ENCODE measurements at regions not wholly inside any gene's neighbourhood (a gene's known extent, or its start where the extent isn't known, plus 50 kb on each side); places are given as distances from the start of the nearest gene placed in this dataset.

DNA sequence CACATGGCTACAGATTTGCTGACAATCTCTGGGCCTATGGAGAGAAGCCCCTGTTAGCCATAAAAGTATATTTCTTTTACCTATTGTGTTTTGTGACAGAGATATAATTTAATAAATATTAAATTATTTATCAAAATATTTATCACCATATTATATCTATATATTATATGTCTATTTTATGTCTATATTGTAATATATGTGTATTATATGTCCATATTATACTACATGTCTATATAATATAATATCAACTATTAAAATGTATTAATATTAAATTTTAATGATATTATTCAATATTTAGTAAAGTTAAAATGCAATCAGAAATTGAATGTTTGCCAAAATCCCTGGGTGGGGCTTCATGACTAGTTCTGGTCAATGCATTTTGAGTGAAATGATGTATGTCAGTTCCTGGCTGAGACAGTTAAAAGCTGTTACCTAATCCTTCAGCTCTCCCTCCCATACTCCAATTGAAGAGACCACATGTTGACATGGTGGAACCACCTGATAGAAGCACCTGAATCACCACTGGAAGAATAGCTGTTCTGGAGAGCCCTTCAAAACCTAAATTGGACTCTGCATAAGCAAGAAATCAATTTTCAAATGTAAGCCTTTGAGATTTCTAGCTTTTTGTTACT, 357.3 kb upstream of the DDHD1 start:
- no peak for DNase-seq
- no peak for ATAC-seq (replicated peaks)
- no peaks in the 10 kb centered on the region for H3K4me1 Mint-ChIP-seq
- H3K27ac Mint-ChIP-seq = no peak overlapping the region
- H3K36me3 Mint-ChIP-seq = no peaks in the 10 kb centered on the region
- H3K4me3 Mint-ChIP-seq = no peak overlapping the region
- H3K27me3 Mint-ChIP-seq = no peaks in the 10 kb centered on the region
- H3K9me3 Mint-ChIP-seq = peaks cover 5% of the 10 kb centered on the region in 2 donors

DNA sequence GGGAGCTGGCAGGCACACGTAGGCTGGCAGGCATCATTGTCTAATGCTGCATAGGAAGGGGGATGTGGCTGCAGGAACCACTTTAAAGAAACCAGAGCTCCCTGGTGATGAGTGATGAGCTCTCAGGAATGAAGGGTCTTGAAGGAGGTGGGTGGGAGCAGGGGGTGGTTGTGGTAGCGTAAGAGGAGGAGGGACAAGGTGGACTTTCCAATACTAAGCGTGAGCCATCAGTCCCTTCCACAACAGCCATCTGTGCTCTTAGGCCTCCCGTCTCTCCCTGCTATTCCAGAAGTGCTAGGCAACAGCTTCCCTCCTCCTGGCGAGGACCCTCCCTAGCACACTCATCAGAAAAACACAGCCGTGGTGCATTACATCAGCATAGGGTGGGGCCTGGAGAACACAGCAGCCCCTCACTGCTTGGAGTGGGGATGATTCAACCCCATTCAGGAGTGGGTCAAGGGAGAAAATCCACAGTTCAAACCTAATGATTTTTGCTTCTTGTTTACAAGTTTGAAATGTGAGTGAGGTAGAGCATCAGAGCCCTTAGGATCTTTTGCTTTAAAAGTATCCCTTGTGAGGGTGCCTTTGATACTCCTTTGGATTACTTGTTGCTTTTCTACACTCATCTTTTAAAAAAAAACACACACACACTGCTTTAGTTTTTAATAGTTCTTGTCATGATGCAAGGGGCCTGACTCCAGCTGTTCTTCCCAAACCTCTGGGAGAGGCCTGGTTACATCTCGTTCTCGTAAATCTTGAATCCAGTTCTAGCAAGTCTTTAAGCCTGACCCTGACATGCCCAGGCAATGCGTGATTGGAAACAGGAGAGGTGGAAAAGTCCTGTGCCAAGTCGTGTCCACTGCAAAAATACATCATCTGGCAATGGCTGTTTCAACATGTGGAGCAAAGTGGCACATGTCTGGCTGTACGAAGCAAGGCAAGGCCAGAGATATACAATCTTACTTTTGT, 356.4 kb upstream of the DDHD1 start:
- Mint-ChIP-seq H3K27me3 (no peaks in the 10 kb centered on the region), H3K4me3 (no peak overlapping the region), H3K4me1 (no peaks in the 10 kb centered on the region), H3K27ac (no peak overlapping the region), H3K36me3 (no peaks in the 10 kb centered on the region), H3K9me3 (peaks cover 8 to 11% of the 10 kb centered on the region in 2 donors)
- ATAC-seq (replicated peaks) (no peak), DNase-seq (no peak)

- no peak overlapping the region for H3K27ac Mint-ChIP-seq
- peaks cover 0 to 4% of the 10 kb centered on the region in 2 donors for H3K36me3 Mint-ChIP-seq
- H3K4me1 Mint-ChIP-seq = no peaks in the 10 kb centered on the region
- peaks cover 9 to 11% of the 10 kb centered on the region in 2 donors for H3K27me3 Mint-ChIP-seq
- DNase-seq (no peak), ATAC-seq (replicated peaks) (no peak)
- H3K4me3 Mint-ChIP-seq = no peak overlapping the region
- peaks cover 25% of the 10 kb centered on the region in 2 donors for H3K9me3 Mint-ChIP-seq
These were observed 348.5 kb upstream of the DDHD1 start for GRCh38 chr14:53501361-53502211.

- DNase-seq (no peak), ATAC-seq (replicated peaks) (no peak)
- no peaks in the 10 kb centered on the region for H3K4me1 Mint-ChIP-seq
- H3K27me3 Mint-ChIP-seq = peaks cover 11 to 12% of the 10 kb centered on the region in 2 donors
- H3K4me3 Mint-ChIP-seq = no peak overlapping the region
- H3K27ac Mint-ChIP-seq = no peak overlapping the region
- peaks cover 22% of the 10 kb centered on the region in 2 donors for H3K9me3 Mint-ChIP-seq
- H3K36me3 Mint-ChIP-seq = peaks cover 0 to 4% of the 10 kb centered on the region in 2 donors
These were observed 347.1 kb upstream of the DDHD1 start for GRCh38 chr14:53500191-53500590.

DNA sequence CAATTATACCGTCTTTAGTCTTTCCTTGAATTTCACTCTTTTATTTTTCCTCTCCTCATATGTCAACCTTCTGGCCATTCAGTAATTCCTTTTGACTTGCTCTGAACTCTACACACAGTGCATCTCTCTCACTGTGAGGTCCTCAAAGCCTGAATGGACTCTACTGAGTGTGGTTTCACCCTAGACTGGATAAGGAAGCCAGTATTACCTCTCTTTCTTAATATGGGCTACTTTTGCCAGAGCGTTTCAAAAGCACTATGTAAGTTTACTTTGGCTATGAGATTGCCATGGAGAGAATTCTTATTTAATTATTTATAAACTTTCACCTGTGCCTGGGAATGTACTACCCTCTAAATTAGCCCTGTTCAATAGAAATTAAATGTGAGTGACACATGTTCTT, 343.5 kb upstream of the DDHD1 start:
- peaks cover 11 to 12% of the 10 kb centered on the region in 2 donors for H3K27me3 Mint-ChIP-seq
- ATAC-seq (replicated peaks) = no peak
- no peak overlapping the region for H3K4me3 Mint-ChIP-seq
- H3K27ac Mint-ChIP-seq = no peak overlapping the region
- DNase-seq = no peak
- peaks cover 8% of the 10 kb centered on the region in 2 donors for H3K9me3 Mint-ChIP-seq
- H3K36me3 Mint-ChIP-seq = no peaks in the 10 kb centered on the region
- H3K4me1 Mint-ChIP-seq = no peaks in the 10 kb centered on the region

GRCh38 chr14:53495846-53496343, 342.8 kb upstream of the DDHD1 start:
- Mint-ChIP-seq H3K27me3 (peaks cover 11 to 12% of the 10 kb centered on the region in 2 donors), H3K4me1 (no peaks in the 10 kb centered on the region), H3K4me3 (no peak overlapping the region), H3K36me3 (no peaks in the 10 kb centered on the region), H3K9me3 (peaks cover 6 to 8% of the 10 kb centered on the region in 2 donors), H3K27ac (no peak overlapping the region)
- ATAC-seq (replicated peaks) = no peak
- DNase-seq = no peak

GRCh38 chr14:53494587-53494986, 341.5 kb upstream of the DDHD1 start:
- Mint-ChIP-seq H3K4me3 (no peak overlapping the region), H3K36me3 (no peaks in the 10 kb centered on the region), H3K4me1 (no peaks in the 10 kb centered on the region), H3K27ac (no peak overlapping the region), H3K9me3 (peaks cover 6 to 8% of the 10 kb centered on the region in 2 donors), H3K27me3 (peaks cover 11 to 12% of the 10 kb centered on the region in 2 donors)
- no peak for ATAC-seq (replicated peaks)
- no peak for DNase-seq

- no peaks in the 10 kb centered on the region for H3K36me3 Mint-ChIP-seq
- no peak for ATAC-seq (replicated peaks)
- peaks cover 6 to 7% of the 10 kb centered on the region in 2 donors for H3K9me3 Mint-ChIP-seq
- H3K4me3 Mint-ChIP-seq = no peak overlapping the region
- no peaks in the 10 kb centered on the region for H3K4me1 Mint-ChIP-seq
- no peak overlapping the region for H3K27ac Mint-ChIP-seq
- peaks cover 9 to 11% of the 10 kb centered on the region in 2 donors for H3K27me3 Mint-ChIP-seq
- DNase-seq = no peak
These were observed 340.7 kb upstream of the DDHD1 start for GRCh38 chr14:53493860-53494259.

GRCh38 chr14:53493320-53493719, 340.2 kb upstream of the DDHD1 start:
- Mint-ChIP-seq H3K4me1 (no peaks in the 10 kb centered on the region), H3K9me3 (peaks cover 4% of the 10 kb centered on the region in 2 donors), H3K27me3 (peaks cover 5 to 7% of the 10 kb centered on the region in 2 donors), H3K27ac (no peak overlapping the region), H3K4me3 (no peak overlapping the region), H3K36me3 (no peaks in the 10 kb centered on the region)
- ATAC-seq (replicated peaks) = no peak
- no peak for DNase-seq

DNA sequence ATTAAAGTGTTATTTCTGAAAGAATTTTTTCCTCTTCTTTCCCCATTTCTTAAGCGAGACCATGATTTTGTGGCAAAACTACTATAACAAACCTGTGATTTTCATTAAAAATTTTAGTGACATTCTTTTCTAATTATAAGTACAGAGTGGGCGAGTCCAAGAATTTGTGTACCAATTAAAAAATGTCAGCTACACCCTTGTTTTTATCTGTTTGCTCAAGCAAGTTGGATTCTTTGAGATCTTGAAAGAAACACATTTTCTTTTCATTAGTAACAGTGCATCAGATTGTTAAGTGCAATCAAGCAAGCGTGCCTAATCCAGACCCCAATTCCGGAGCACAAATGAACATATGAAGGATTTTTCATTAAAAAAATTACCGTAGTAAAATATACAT, 338.8 kb upstream of the DDHD1 start:
- Mint-ChIP-seq H3K4me1 (no peaks in the 10 kb centered on the region), H3K27me3 (peaks cover 0 to 4% of the 10 kb centered on the region in 2 donors), H3K27ac (no peak overlapping the region), H3K36me3 (no peaks in the 10 kb centered on the region), H3K9me3 (peaks cover 3 to 4% of the 10 kb centered on the region in 2 donors), H3K4me3 (no peak overlapping the region)
- DNase-seq = no peak
- ATAC-seq (replicated peaks) = no peak

- Mint-ChIP-seq H3K36me3 (no peaks in the 10 kb centered on the region), H3K27ac (no peak overlapping the region), H3K4me1 (no peaks in the 10 kb centered on the region), H3K9me3 (peaks cover 0 to under 1% of the 10 kb centered on the region in 2 donors), H3K4me3 (no peak overlapping the region), H3K27me3 (peaks cover 0 to under 1% of the 10 kb centered on the region in 2 donors)
- ATAC-seq (replicated peaks) = no peak
- no peak for DNase-seq
These were observed 338.2 kb upstream of the DDHD1 start for GRCh38 chr14:53491256-53491883.

DNA sequence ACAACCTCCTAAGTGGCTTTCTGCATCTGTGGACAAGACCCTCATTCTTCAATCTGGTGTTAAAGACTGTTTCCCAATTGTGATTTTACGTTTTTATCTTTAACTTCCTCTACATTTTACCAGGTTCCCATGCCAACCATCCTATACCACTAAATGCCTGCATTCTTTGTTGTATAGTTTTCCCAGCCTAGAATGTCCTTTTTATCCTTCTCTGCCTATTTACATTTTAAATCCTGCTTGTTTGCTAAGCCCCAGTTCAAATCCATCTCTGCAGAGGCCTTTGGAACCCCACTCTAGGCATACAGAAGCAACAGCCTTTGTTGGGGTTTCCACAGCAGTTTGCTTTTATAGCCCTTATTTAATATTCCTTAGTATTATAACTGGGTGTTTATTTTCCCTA, 325.1 kb upstream of the DDHD1 start:
- Mint-ChIP-seq H3K4me3 (no peak overlapping the region), H3K27ac (no peak overlapping the region), H3K9me3 (peaks cover 10 to 15% of the 10 kb centered on the region in 2 donors), H3K4me1 (no peaks in the 10 kb centered on the region), H3K27me3 (no peaks in the 10 kb centered on the region), H3K36me3 (no peaks in the 10 kb centered on the region)
- DNase-seq (no peak), ATAC-seq (replicated peaks) (no peak)

DNA sequence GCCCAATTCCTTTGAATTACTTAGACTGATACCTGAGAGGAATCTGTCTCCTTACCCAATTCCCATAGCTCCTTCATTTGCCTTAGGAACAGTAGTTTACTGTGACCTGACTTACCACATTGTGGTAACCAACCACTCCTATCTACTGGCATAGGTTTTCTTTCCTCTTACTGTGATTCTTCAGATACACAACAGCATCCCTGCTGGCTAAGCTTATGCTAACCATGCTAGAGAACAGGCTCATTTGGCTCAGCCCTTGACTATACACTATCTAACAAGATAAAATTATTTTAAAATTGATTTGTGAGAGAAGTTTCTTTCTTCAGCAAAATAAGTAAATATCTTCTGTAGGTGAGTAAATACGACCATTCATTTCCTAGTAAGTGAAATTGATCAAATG, 320.4 kb upstream of the DDHD1 start:
- Mint-ChIP-seq H3K27ac (no peak overlapping the region), H3K4me3 (no peak overlapping the region), H3K4me1 (no peaks in the 10 kb centered on the region), H3K27me3 (no peaks in the 10 kb centered on the region), H3K9me3 (no peaks in the 10 kb centered on the region), H3K36me3 (no peaks in the 10 kb centered on the region)
- no peak for ATAC-seq (replicated peaks)
- no peak for DNase-seq

GRCh38 chr14:53472306-53472705, 319.2 kb upstream of the DDHD1 start:
- DNase-seq (no peak), ATAC-seq (replicated peaks) (no peak)
- H3K27ac Mint-ChIP-seq = no peak overlapping the region
- no peaks in the 10 kb centered on the region for H3K27me3 Mint-ChIP-seq
- no peak overlapping the region for H3K4me3 Mint-ChIP-seq
- H3K4me1 Mint-ChIP-seq = no peaks in the 10 kb centered on the region
- no peaks in the 10 kb centered on the region for H3K36me3 Mint-ChIP-seq
- H3K9me3 Mint-ChIP-seq = no peaks in the 10 kb centered on the region
